ENCODE measurements at regions not wholly inside any gene's neighbourhood (a gene's known extent, or its start where the extent isn't known, plus 50 kb on each side); places are given as distances from the start of the nearest gene placed in this dataset.

GRCh38 chr7:84701524-84702306 is 485.1 kb downstream of the SEMA3D start:
- WGBS, 2 donors, result 72 to 80% methylated on average over 7 of the region's 7 CpGs
- intact Hi-C loops (cut with DNase I), result no loop called here
- no peak for TF ChIP-seq POLR2A (IDR thresholded peaks at IDR 0.05)
- TF ChIP-seq CTCF (IDR thresholded peaks at IDR 0.05), result no peak
- Histone ChIP-seq H3K36me3 (no peaks in the 10 kb centered on the region), H3K9me3 (no peaks in the 10 kb centered on the region), H3K27ac (no peak overlapping the region), H3K4me1 (no peaks in the 10 kb centered on the region), H3K4me3 (replicated peaks in 1 of 3) (no peak overlapping the region), H3K27me3 (no peaks in the 10 kb centered on the region)
- DNase-seq, result no peak

- TF ChIP-seq CTCF (IDR thresholded peaks at IDR 0.05), result no peak
- no peak for TF ChIP-seq POLR2A (IDR thresholded peaks at IDR 0.05)
- no peak overlapping the region for H3K27ac ChIP-seq
- no peaks in the 10 kb centered on the region for H3K9me3 ChIP-seq
- no peak for DNase-seq
- 96 to 99% methylated on average over 2 of the region's 2 CpGs for WGBS, 2 donors
- no peaks in the 10 kb centered on the region for H3K4me1 ChIP-seq
- H3K4me3 ChIP-seq (replicated peaks in 1 of 3), result no peak overlapping the region
- intact Hi-C loops (cut with DNase I), result no loop called here
- H3K27me3 ChIP-seq, result no peaks in the 10 kb centered on the region
- no peaks in the 10 kb centered on the region for H3K36me3 ChIP-seq
Observed at GRCh38 chr7:84700563-84701370, 486.1 kb downstream of the SEMA3D start.

GRCh38 chr7:84697506-84697905 is 489.4 kb downstream of the SEMA3D start:
- TF ChIP-seq CTCF (IDR thresholded peaks at IDR 0.05), result no peak
- no peak for TF ChIP-seq POLR2A (IDR thresholded peaks at IDR 0.05)
- DNase-seq, result no peak
- WGBS, 2 donors, result 81 to 90% methylated on average over 2 of the region's 2 CpGs
- no peaks in the 10 kb centered on the region for H3K4me1 ChIP-seq
- intact Hi-C loops (cut with DNase I), result no loop called here
- no peaks in the 10 kb centered on the region for H3K9me3 ChIP-seq
- no peaks in the 10 kb centered on the region for H3K36me3 ChIP-seq
- H3K27ac ChIP-seq, result no peak overlapping the region
- H3K4me3 ChIP-seq (replicated peaks in 1 of 3), result no peak overlapping the region
- H3K27me3 ChIP-seq, result no peaks in the 10 kb centered on the region

GRCh38 chr7:84693483-84693882 is 493.4 kb downstream of the SEMA3D start:
- Histone ChIP-seq H3K4me1 (no peaks in the 10 kb centered on the region), H3K27ac (no peak overlapping the region), H3K4me3 (replicated peaks in 1 of 3) (no peak overlapping the region), H3K36me3 (no peaks in the 10 kb centered on the region), H3K9me3 (no peaks in the 10 kb centered on the region), H3K27me3 (no peaks in the 10 kb centered on the region)
- no peak for TF ChIP-seq POLR2A (IDR thresholded peaks at IDR 0.05)
- TF ChIP-seq CTCF (IDR thresholded peaks at IDR 0.05), result no peak
- WGBS, 2 donors, result 96% methylated on average over 1 of the region's 1 CpG
- intact Hi-C loops (cut with DNase I), result no loop called here
- no peak for DNase-seq

- no peaks in the 10 kb centered on the region for H3K27me3 ChIP-seq
- no peaks in the 10 kb centered on the region for H3K4me1 ChIP-seq
- intact Hi-C loops (cut with DNase I), result loop anchor here (10.0 kb wide), 1 partner anchor 64 kb away; no protein-coding TSS in a partner anchor
- TF ChIP-seq POLR2A (IDR thresholded peaks at IDR 0.05) (no peak), CTCF (IDR thresholded peaks at IDR 0.05) (no peak)
- DNase-seq, result no peak
- H3K27ac ChIP-seq, result no peak overlapping the region
- H3K9me3 ChIP-seq, result no peaks in the 10 kb centered on the region
- H3K4me3 ChIP-seq (replicated peaks in 1 of 3), result no peak overlapping the region
- H3K36me3 ChIP-seq, result no peaks in the 10 kb centered on the region
Observed at GRCh38 chr7:84688671-84689070, 494.1 kb upstream of the SEMA3A start.

Data from thyroid gland (tissue), 4 donors.